ENCODE measurements at regions not wholly inside any gene's neighbourhood (a gene's known extent, or its start where the extent isn't known, plus 50 kb on each side); places are given as distances from the start of the nearest gene placed in this dataset.

DNA sequence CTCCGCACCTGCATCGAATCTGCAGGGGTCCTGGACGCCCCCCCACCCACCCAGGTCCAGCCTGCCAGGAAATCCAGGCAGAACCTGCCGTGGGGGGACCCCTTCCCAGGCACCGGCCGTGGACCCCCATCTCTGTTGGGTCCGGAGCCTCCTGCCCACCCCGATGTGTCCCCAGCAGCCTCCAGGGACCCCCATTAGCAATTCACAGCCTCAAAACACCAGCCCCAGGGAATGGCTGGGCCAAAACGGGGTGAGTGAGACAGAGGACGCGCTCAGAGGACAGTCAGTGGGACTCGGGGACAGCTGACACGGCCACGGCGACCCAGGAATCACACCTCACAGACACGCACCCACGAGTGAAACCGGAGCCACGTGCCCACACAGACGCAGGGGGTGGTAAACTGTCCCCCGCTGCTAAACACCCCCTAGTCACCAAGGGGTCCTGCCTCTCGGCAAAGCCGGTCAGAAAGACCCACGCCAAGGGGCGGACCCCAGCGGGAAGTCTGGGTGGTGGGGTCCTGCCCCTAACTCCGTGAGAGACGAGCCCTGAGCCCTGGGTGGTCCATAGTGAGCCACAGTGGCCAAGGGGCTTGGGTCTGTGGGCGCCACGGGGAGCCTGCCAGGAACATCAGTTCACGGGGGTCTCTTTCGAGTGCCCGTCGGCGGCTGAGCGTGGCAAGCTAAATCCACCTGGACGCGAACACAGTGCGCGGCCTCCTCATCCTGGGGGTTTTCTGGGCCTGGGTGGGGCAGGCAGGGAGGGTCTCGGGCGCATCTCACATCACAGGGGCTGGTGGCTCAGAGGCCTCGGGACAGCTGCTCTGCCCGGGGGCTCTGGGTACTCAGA is 126.5 kb upstream of the NKX1-1 start:
- no peak for DNase-seq (ENCODE audit: low read depth in 2 of 2)
- TF ChIP-seq, protein P1, sequence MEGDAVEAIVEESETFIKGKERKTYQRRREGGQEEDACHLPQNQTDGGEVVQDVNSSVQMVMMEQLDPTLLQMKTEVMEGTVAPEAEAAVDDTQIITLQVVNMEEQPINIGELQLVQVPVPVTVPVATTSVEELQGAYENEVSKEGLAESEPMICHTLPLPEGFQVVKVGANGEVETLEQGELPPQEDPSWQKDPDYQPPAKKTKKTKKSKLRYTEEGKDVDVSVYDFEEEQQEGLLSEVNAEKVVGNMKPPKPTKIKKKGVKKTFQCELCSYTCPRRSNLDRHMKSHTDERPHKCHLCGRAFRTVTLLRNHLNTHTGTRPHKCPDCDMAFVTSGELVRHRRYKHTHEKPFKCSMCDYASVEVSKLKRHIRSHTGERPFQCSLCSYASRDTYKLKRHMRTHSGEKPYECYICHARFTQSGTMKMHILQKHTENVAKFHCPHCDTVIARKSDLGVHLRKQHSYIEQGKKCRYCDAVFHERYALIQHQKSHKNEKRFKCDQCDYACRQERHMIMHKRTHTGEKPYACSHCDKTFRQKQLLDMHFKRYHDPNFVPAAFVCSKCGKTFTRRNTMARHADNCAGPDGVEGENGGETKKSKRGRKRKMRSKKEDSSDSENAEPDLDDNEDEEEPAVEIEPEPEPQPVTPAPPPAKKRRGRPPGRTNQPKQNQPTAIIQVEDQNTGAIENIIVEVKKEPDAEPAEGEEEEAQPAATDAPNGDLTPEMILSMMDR (IDR thresholded peaks at IDR 0.05; ENCODE audit: low read depth, low read length) = no peak
- H3K4me3 ChIP-seq (replicated peaks in 1 of 2; ENCODE audit: low read depth in 2 of 2, low read length in 2 of 2) = no peak overlapping the region

DNA sequence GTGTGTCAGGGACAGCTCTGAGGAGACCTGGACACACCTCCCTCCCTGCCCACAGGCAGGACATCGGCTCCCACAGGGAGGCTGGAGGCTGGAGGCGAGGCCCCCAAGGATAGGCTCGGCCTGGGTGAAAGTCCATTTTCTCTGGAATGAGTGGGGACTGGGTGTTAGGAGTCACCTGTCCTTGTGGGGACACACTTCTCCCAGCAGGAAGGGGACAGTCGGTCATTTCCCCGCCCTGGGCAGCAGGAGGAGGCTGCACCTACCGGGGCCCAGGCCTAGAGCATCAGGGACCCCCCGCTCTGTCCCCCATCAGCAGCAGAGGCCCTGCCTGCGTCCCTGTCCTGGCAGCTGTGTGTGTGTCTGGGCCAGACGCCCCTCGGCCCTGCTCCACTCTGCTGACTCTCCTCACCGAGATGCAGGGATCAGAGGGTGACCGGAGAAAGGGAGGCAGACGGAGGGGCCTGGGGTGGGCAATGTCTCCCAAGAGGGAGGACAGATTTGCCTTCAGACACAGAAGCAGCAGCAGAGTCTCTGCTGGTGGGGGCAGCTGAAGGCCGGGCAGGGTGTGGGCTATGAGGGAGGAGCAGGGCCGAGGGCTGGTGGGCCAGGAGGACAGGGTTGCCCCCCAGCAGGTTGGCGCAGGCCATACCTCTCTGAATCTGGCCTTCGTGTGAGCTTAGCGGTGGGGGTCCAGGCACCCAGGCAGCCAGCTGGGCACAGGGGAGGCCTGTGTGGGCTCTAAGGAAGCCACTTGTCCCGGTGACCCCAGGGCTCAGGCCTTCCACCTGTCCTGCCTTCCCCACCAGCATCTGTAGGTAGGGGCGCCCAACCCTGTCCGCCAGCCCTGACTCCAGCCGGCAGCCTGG is 125.7 kb upstream of the NKX1-1 start:
- DNase-seq (ENCODE audit: low read depth in 2 of 2) = no peak
- no peak overlapping the region for H3K4me3 ChIP-seq (replicated peaks in 1 of 2; ENCODE audit: low read depth in 2 of 2, low read length in 2 of 2)
- TF ChIP-seq, protein P1 (IDR thresholded peaks at IDR 0.05; ENCODE audit: low read depth, low read length) = no peak

DNA sequence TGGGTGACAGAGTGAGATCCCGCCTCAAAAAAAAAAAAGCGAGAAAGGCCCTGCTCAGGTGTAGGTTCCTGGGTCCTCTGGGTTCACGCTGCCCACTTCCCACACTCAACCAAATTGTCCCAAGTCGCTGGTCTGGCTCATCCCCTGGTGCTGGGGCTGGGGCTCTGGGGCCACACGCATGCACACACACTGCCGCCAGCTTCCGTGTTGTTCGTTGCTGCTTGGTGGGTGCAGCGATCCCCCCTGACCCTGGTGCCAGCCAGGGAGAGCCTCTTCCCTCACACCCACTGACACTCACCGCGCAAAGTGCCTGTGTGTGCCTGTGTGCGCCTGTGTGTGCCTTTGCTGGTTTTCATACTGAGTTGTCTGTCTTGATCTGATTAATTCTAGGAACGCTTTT is 124.1 kb upstream of the NKX1-1 start:
- H3K4me3 ChIP-seq (replicated peaks in 1 of 2; ENCODE audit: low read depth in 2 of 2, low read length in 2 of 2) = no peak overlapping the region
- no peak for DNase-seq (ENCODE audit: low read depth in 2 of 2)
- TF ChIP-seq, protein P1 (IDR thresholded peaks at IDR 0.05; ENCODE audit: low read depth, low read length) = no peak

DNA sequence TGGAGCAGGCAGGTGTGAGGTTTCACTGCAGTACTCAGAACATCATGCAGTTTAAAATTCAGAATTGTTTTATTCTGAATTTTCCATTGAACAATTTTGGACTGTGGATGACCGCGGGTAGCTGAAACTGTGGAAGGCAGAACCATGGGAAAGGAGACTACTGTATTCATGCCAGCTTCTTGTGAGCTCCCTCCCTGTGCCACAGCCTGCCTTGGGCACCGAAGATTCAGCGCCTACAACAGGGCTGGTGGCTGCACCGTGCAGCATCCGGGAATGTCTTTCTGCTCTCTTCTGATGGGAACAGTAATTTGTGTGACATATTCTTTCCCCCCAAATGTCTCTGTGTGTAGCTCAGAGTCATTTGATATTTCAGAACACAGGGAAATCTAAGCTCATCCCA is 118.5 kb upstream of the NKX1-1 start:
- DNase-seq (ENCODE audit: low read depth in 2 of 2) = no peak
- TF ChIP-seq, protein P1 (IDR thresholded peaks at IDR 0.05; ENCODE audit: low read depth, low read length) = no peak
- H3K4me3 ChIP-seq (replicated peaks in 1 of 2; ENCODE audit: low read depth in 2 of 2, low read length in 2 of 2) = no peak overlapping the region

DNA sequence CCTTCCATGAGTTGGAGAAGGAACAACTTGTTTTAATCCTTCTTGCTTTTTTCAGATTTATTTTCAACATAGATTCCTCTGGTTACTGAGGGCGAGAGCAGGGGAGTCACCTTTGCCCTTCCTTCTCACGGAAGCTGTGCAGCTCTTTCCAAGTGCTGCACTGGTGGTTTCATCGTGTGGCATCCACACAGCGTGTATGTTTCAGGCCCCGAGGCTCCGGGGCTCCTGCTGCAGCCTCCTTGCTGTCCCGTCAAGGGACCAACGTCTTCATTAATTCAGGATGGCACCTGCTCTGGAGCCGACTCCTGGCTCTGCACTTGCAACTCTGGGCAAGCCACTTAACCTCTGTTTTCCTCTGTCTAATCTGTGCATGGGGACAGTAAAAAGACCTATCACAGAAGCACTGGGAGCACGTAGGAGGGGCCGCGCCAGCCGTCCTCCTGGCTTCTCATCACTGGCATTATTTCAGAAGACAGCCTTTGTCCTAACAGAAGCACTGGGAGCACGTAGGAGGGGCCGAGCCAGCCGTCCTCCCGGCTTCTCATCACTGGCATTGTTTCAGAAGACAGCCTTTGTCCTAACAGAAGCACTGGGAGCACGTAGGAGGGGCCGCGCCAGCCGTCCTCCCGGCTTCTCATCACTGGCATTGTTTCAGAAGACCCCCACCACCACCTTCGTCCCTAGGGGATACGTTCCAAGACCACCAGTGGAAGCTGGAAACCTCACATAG is 117.8 kb upstream of the NKX1-1 start:
- H3K4me3 ChIP-seq (replicated peaks in 1 of 2; ENCODE audit: low read depth in 2 of 2, low read length in 2 of 2) = no peak overlapping the region
- TF ChIP-seq, protein P1 (IDR thresholded peaks at IDR 0.05; ENCODE audit: low read depth, low read length) = no peak
- no peak for DNase-seq (ENCODE audit: low read depth in 2 of 2)

DNA sequence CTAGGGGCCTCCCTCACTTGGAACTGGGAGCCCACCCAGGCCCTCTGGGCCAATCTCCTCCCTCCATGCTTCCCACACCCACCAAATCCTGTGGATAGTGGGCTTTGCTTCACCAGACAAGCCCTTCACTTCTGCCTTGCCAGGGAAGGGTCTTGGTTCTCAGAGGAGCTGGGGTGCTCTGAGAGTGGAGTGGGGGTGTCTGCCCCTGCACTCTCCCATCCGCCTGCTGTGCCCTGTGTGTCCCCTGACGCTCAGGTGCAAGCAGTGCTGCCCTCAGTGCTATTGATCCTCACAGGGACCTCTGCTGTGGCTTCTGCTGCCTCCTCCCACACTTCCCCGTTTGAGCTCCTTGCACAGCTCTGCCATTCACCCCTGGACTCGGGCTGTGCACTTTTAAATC is 117.3 kb upstream of the NKX1-1 start:
- TF ChIP-seq, protein P1 (IDR thresholded peaks at IDR 0.05; ENCODE audit: low read depth, low read length) = no peak
- no peak for DNase-seq (ENCODE audit: low read depth in 2 of 2)

More for the DNA sequence above, 117.3 kb upstream of the NKX1-1 start:
- H3K4me3 ChIP-seq (replicated peaks in 1 of 2; ENCODE audit: low read depth in 2 of 2, low read length in 2 of 2) = no peak overlapping the region
